Stimulated activated memory B cell treated with anti-CD40 and anti-IgM and Interleukin-4, amounts not matched to agents 10 μg/mL and 1 μg/mL and 100 μg/mL, for 72 hours (primary cell): ENCODE measurements at regions not wholly inside any gene's neighbourhood (a gene's known extent, or its start where the extent isn't known, plus 50 kb on each side); places are given as distances from the start of the nearest gene placed in this dataset.

ENCODE experiments used
- ATAC-seq: fragments of 150-1000 bp; cut with Tn5 transposase; 2 replicates; pipeline ENCODE4 v1.10.0; 2021
- H3K27ac Mint-ChIP-seq: one replicate; pipeline ENCODE4 v1.8.0; 2022; ENCODE audit warnings: mild to moderate bottlenecking, mixed read lengths
- H3K27me3 Mint-ChIP-seq: one replicate; pipeline ENCODE4 v1.8.0; 2022; ENCODE audit warnings: mixed read lengths
- H3K36me3 Mint-ChIP-seq: one replicate; pipeline ENCODE4 v1.8.0; 2022; ENCODE audit warnings: mixed read lengths
- H3K4me1 Mint-ChIP-seq: one replicate; pipeline ENCODE4 v1.8.0; 2022; ENCODE audit warnings: mixed read lengths
- H3K4me3 Mint-ChIP-seq: one replicate; pipeline ENCODE4 v1.8.0; 2022; ENCODE audit warnings: mild to moderate bottlenecking, moderate library complexity, mixed read lengths
- H3K9me3 Mint-ChIP-seq: one replicate; pipeline ENCODE4 v1.8.0; 2022; ENCODE audit warnings: mixed read lengths

- no peak overlapping the region for H3K4me3 Mint-ChIP-seq
- no peak overlapping the region for H3K27ac Mint-ChIP-seq
- no peaks in the 10 kb centered on the region for H3K4me1 Mint-ChIP-seq
- peaks cover 3% of the 10 kb centered on the region for H3K9me3 Mint-ChIP-seq
- H3K36me3 Mint-ChIP-seq = no peaks in the 10 kb centered on the region
- no peak for ATAC-seq
- no peaks in the 10 kb centered on the region for H3K27me3 Mint-ChIP-seq
These were observed 202.8 kb upstream of the FOXQ1 start for GRCh38 chr6:1109134-1109533.

- Mint-ChIP-seq H3K4me1 (no peaks in the 10 kb centered on the region), H3K27ac (no peak overlapping the region), H3K36me3 (no peaks in the 10 kb centered on the region), H3K27me3 (no peaks in the 10 kb centered on the region), H3K9me3 (peaks cover 3% of the 10 kb centered on the region), H3K4me3 (no peak overlapping the region)
- ATAC-seq = no peak
These were observed 203.7 kb upstream of the FOXQ1 start for GRCh38 chr6:1108198-1108597.

- H3K4me3 Mint-ChIP-seq = no peak overlapping the region
These were observed 204.3 kb upstream of the FOXQ1 start for GRCh38 chr6:1107578-1107977.

GRCh38 chr6:1105833-1106400 lies 206.0 kb upstream of the FOXQ1 start:
- peaks cover 12% of the 10 kb centered on the region for H3K27me3 Mint-ChIP-seq
- no peaks in the 10 kb centered on the region for H3K36me3 Mint-ChIP-seq
- no peak overlapping the region for H3K4me3 Mint-ChIP-seq
- no peak overlapping the region for H3K27ac Mint-ChIP-seq
- ATAC-seq = no peak
- peaks cover 3% of the 10 kb centered on the region for H3K9me3 Mint-ChIP-seq
- no peaks in the 10 kb centered on the region for H3K4me1 Mint-ChIP-seq

More at GRCh38 chr6:1107578-1107977, 204.3 kb upstream of the FOXQ1 start:
- no peak for ATAC-seq
- Mint-ChIP-seq H3K27me3 (no peaks in the 10 kb centered on the region), H3K9me3 (peaks cover 3% of the 10 kb centered on the region), H3K36me3 (no peaks in the 10 kb centered on the region), H3K4me1 (no peaks in the 10 kb centered on the region), H3K27ac (no peak overlapping the region)

- Mint-ChIP-seq H3K27ac (no peak overlapping the region), H3K4me1 (no peaks in the 10 kb centered on the region), H3K36me3 (no peaks in the 10 kb centered on the region), H3K9me3 (peaks cover 3% of the 10 kb centered on the region), H3K27me3 (peaks cover 20% of the 10 kb centered on the region), H3K4me3 (no peak overlapping the region)
- ATAC-seq = no peak
These were observed 206.8 kb upstream of the FOXQ1 start for GRCh38 chr6:1104988-1105670.

- no peaks in the 10 kb centered on the region for H3K4me1 Mint-ChIP-seq
- peaks cover 3% of the 10 kb centered on the region for H3K9me3 Mint-ChIP-seq
- no peak overlapping the region for H3K4me3 Mint-ChIP-seq
- no peaks in the 10 kb centered on the region for H3K36me3 Mint-ChIP-seq
- no peak for ATAC-seq
- no peak overlapping the region for H3K27ac Mint-ChIP-seq
- H3K27me3 Mint-ChIP-seq = peaks cover 20% of the 10 kb centered on the region
These were observed 207.8 kb upstream of the FOXQ1 start for GRCh38 chr6:1103945-1104623.

GRCh38 chr6:1103021-1103420 lies 208.9 kb upstream of the FOXQ1 start:
- peaks cover 20% of the 10 kb centered on the region for H3K27me3 Mint-ChIP-seq
- H3K36me3 Mint-ChIP-seq = no peaks in the 10 kb centered on the region
- H3K27ac Mint-ChIP-seq = no peak overlapping the region
- H3K4me1 Mint-ChIP-seq = no peaks in the 10 kb centered on the region
- H3K4me3 Mint-ChIP-seq = no peak overlapping the region
- peaks cover 3% of the 10 kb centered on the region for H3K9me3 Mint-ChIP-seq
- ATAC-seq = no peak

GRCh38 chr6:1100269-1100668 lies 211.6 kb upstream of the FOXQ1 start:
- H3K9me3 Mint-ChIP-seq = peaks cover 3% of the 10 kb centered on the region
- ATAC-seq = no peak
- H3K27ac Mint-ChIP-seq = no peak overlapping the region
- H3K27me3 Mint-ChIP-seq = peaks cover 20% of the 10 kb centered on the region
- H3K4me1 Mint-ChIP-seq = no peaks in the 10 kb centered on the region
- no peaks in the 10 kb centered on the region for H3K36me3 Mint-ChIP-seq
- H3K4me3 Mint-ChIP-seq = no peak overlapping the region

- ATAC-seq = no peak
- peaks cover 3% of the 10 kb centered on the region for H3K9me3 Mint-ChIP-seq
- H3K4me3 Mint-ChIP-seq = no peak overlapping the region
- H3K36me3 Mint-ChIP-seq = no peaks in the 10 kb centered on the region
- H3K4me1 Mint-ChIP-seq = no peaks in the 10 kb centered on the region
- H3K27ac Mint-ChIP-seq = no peak overlapping the region
- peaks cover 20% of the 10 kb centered on the region for H3K27me3 Mint-ChIP-seq
These were observed 212.6 kb upstream of the FOXQ1 start for GRCh38 chr6:1099264-1099663.

- Mint-ChIP-seq H3K4me1 (no peaks in the 10 kb centered on the region), H3K27ac (no peak overlapping the region), H3K9me3 (peaks cover 3% of the 10 kb centered on the region), H3K27me3 (peaks cover 31% of the 10 kb centered on the region), H3K36me3 (no peaks in the 10 kb centered on the region), H3K4me3 (no peak overlapping the region)
- no peak for ATAC-seq
These were observed 214.7 kb upstream of the FOXQ1 start for GRCh38 chr6:1096967-1097765.

- H3K27me3 Mint-ChIP-seq = peaks cover 11% of the 10 kb centered on the region
These were observed 217.6 kb upstream of the FOXQ1 start for GRCh38 chr6:1094306-1094705.

GRCh38 chr6:1091900-1092299 lies 220.0 kb upstream of the FOXQ1 start:
- no peak for ATAC-seq
- Mint-ChIP-seq H3K27ac (no peak overlapping the region), H3K9me3 (peaks cover 3% of the 10 kb centered on the region), H3K27me3 (peaks cover 11% of the 10 kb centered on the region), H3K4me1 (no peaks in the 10 kb centered on the region), H3K36me3 (no peaks in the 10 kb centered on the region), H3K4me3 (no peak overlapping the region)

More at GRCh38 chr6:1094306-1094705, 217.6 kb upstream of the FOXQ1 start:
- Mint-ChIP-seq H3K27ac (no peak overlapping the region), H3K4me1 (no peaks in the 10 kb centered on the region), H3K9me3 (peaks cover 3% of the 10 kb centered on the region), H3K4me3 (no peak overlapping the region), H3K36me3 (no peaks in the 10 kb centered on the region)
- no peak for ATAC-seq

GRCh38 chr6:1089859-1090258 lies 222.0 kb upstream of the FOXQ1 start:
- ATAC-seq = no peak
- Mint-ChIP-seq H3K4me3 (no peak overlapping the region), H3K27me3 (peaks cover 11% of the 10 kb centered on the region), H3K9me3 (no peaks in the 10 kb centered on the region), H3K4me1 (no peaks in the 10 kb centered on the region), H3K36me3 (no peaks in the 10 kb centered on the region), H3K27ac (no peak overlapping the region)

- peaks cover 9% of the 10 kb centered on the region for H3K27me3 Mint-ChIP-seq
- no peak for ATAC-seq
- H3K36me3 Mint-ChIP-seq = no peaks in the 10 kb centered on the region
- H3K9me3 Mint-ChIP-seq = no peaks in the 10 kb centered on the region
- H3K4me3 Mint-ChIP-seq = no peak overlapping the region
- no peak overlapping the region for H3K27ac Mint-ChIP-seq
- H3K4me1 Mint-ChIP-seq = no peaks in the 10 kb centered on the region
These were observed 223.4 kb upstream of the FOXQ1 start for GRCh38 chr6:1088492-1089001.

GRCh38 chr6:1087154-1087843 lies 224.6 kb upstream of the FOXQ1 start:
- Mint-ChIP-seq H3K4me3 (no peak overlapping the region), H3K9me3 (no peaks in the 10 kb centered on the region), H3K36me3 (no peaks in the 10 kb centered on the region), H3K27ac (no peak overlapping the region), H3K27me3 (no peaks in the 10 kb centered on the region), H3K4me1 (no peaks in the 10 kb centered on the region)
- ATAC-seq = no peak
